ENCODE measurements at regions not wholly inside any gene's neighbourhood (a gene's known extent, or its start where the extent isn't known, plus 50 kb on each side); places are given as distances from the start of the nearest gene placed in this dataset.
"Not testable (repeated sequence)": the region's sequence is repeated elsewhere in the genome, so short reads cannot be mapped to it uniquely, and the experiment has no call there.

- H3K27ac Mint-ChIP-seq, result no peak overlapping the region
- H3K27me3 Mint-ChIP-seq, result peaks cover 12% of the 10 kb centered on the region
- peaks cover 8% of the 10 kb centered on the region for H3K9me3 Mint-ChIP-seq
- H3K36me3 Mint-ChIP-seq, result peaks cover 3% of the 10 kb centered on the region
- H3K4me3 Mint-ChIP-seq, result no peak overlapping the region
- CTCF ChIA-PET, result no interaction called here
- no peak for DNase-seq
- no peaks in the 10 kb centered on the region for H3K4me1 Mint-ChIP-seq (ENCODE audit: low read depth)
- POLR2A ChIA-PET, result no interaction called here
- intact Hi-C loops (cut with micrococcal nuclease), result no loop called here
Observed at GRCh38 chr3:70640481-70640880, 328.0 kb upstream of the MDFIC2 start.

GRCh38 chr3:70635301-70635700 is 322.9 kb upstream of the MDFIC2 start:
- POLR2A ChIA-PET, result no interaction called here
- intact Hi-C loops (cut with micrococcal nuclease), result no loop called here
- peaks cover 3% of the 10 kb centered on the region for H3K9me3 Mint-ChIP-seq
- H3K4me1 Mint-ChIP-seq (ENCODE audit: low read depth), result no peaks in the 10 kb centered on the region
- no peak overlapping the region for H3K4me3 Mint-ChIP-seq
- peaks cover 19% of the 10 kb centered on the region for H3K27me3 Mint-ChIP-seq
- H3K36me3 Mint-ChIP-seq, result no peaks in the 10 kb centered on the region
- H3K27ac Mint-ChIP-seq, result no peak overlapping the region
- DNase-seq, result no peak
- CTCF ChIA-PET, result no interaction called here

GRCh38 chr3:70631716-70632307 is 319.4 kb upstream of the MDFIC2 start:
- ChIA-PET CTCF (interaction anchor here (0.6 kb wide), 1 partner anchor 33 kb away, joined by 3 read pairs; no protein-coding TSS in a partner anchor), POLR2A (no interaction called here)
- no peaks in the 10 kb centered on the region for H3K36me3 Mint-ChIP-seq
- H3K4me3 Mint-ChIP-seq, result no peak overlapping the region
- H3K4me1 Mint-ChIP-seq (ENCODE audit: low read depth), result no peaks in the 10 kb centered on the region
- H3K9me3 Mint-ChIP-seq, result no peaks in the 10 kb centered on the region
- peaks cover 13% of the 10 kb centered on the region for H3K27me3 Mint-ChIP-seq
- intact Hi-C loops (cut with micrococcal nuclease), result no loop called here
- no peak for DNase-seq
- H3K27ac Mint-ChIP-seq, result no peak overlapping the region

GRCh38 chr3:70621451-70621850 is 309.0 kb upstream of the MDFIC2 start:
- peaks cover 12% of the 10 kb centered on the region for H3K27me3 Mint-ChIP-seq
- POLR2A ChIA-PET, result no interaction called here
- H3K4me3 Mint-ChIP-seq, result no peak overlapping the region
- no peak for DNase-seq
- H3K4me1 Mint-ChIP-seq (ENCODE audit: low read depth), result peaks cover 2% of the 10 kb centered on the region
- H3K27ac Mint-ChIP-seq, result no peak overlapping the region
- CTCF ChIA-PET, result no interaction called here
- no peaks in the 10 kb centered on the region for H3K9me3 Mint-ChIP-seq
- intact Hi-C loops (cut with micrococcal nuclease), result no loop called here
- no peaks in the 10 kb centered on the region for H3K36me3 Mint-ChIP-seq

GRCh38 chr3:70620956-70621355 is 308.5 kb upstream of the MDFIC2 start:
- Mint-ChIP-seq H3K4me3 (no peak overlapping the region), H3K4me1 (ENCODE audit: low read depth) (peaks cover 2% of the 10 kb centered on the region), H3K36me3 (no peaks in the 10 kb centered on the region), H3K9me3 (no peaks in the 10 kb centered on the region), H3K27me3 (peaks cover 12% of the 10 kb centered on the region), H3K27ac (no peak overlapping the region)
- POLR2A ChIA-PET, result no interaction called here
- intact Hi-C loops (cut with micrococcal nuclease), result no loop called here
- DNase-seq, result no peak
- CTCF ChIA-PET, result no interaction called here

- peaks cover 12% of the 10 kb centered on the region for H3K27me3 Mint-ChIP-seq
- no peak overlapping the region for H3K4me3 Mint-ChIP-seq
- H3K36me3 Mint-ChIP-seq, result no peaks in the 10 kb centered on the region
- DNase-seq, result no peak
- H3K4me1 Mint-ChIP-seq (ENCODE audit: low read depth), result peaks cover 2% of the 10 kb centered on the region
- intact Hi-C loops (cut with micrococcal nuclease), result no loop called here
- CTCF ChIA-PET, result no interaction called here
- POLR2A ChIA-PET, result no interaction called here
- no peaks in the 10 kb centered on the region for H3K9me3 Mint-ChIP-seq
- no peak overlapping the region for H3K27ac Mint-ChIP-seq
Observed at GRCh38 chr3:70620367-70620766, 307.9 kb upstream of the MDFIC2 start.

- Mint-ChIP-seq H3K27ac (no peak overlapping the region), H3K4me3 (no peak overlapping the region), H3K9me3 (no peaks in the 10 kb centered on the region), H3K27me3 (peaks cover 7% of the 10 kb centered on the region), H3K4me1 (ENCODE audit: low read depth) (peaks cover 2% of the 10 kb centered on the region), H3K36me3 (no peaks in the 10 kb centered on the region)
- ChIA-PET POLR2A (no interaction called here), CTCF (no interaction called here)
- intact Hi-C loops (cut with micrococcal nuclease), result no loop called here
- no peak for DNase-seq
Observed at GRCh38 chr3:70618151-70618550, 305.7 kb upstream of the MDFIC2 start.

GRCh38 chr3:70617349-70617748 is 304.9 kb upstream of the MDFIC2 start:
- DNase-seq; H3K9me3 Mint-ChIP-seq; H3K36me3 Mint-ChIP-seq; intact Hi-C loops (cut with micrococcal nuclease); POLR2A ChIA-PET; H3K4me1 Mint-ChIP-seq (ENCODE audit: low read depth); CTCF ChIA-PET; H3K4me3 Mint-ChIP-seq; H3K27me3 Mint-ChIP-seq; H3K27ac Mint-ChIP-seq: not testable (repeated sequence)

GRCh38 chr3:70615286-70615685 is 302.8 kb upstream of the MDFIC2 start:
- POLR2A ChIA-PET, result no interaction called here
- Mint-ChIP-seq H3K4me3 (no peak overlapping the region), H3K27me3 (peaks cover 3% of the 10 kb centered on the region), H3K9me3 (no peaks in the 10 kb centered on the region), H3K36me3 (no peaks in the 10 kb centered on the region), H3K27ac (no peak overlapping the region), H3K4me1 (ENCODE audit: low read depth) (no peaks in the 10 kb centered on the region)
- DNase-seq, result no peak
- intact Hi-C loops (cut with micrococcal nuclease), result no loop called here
- CTCF ChIA-PET, result no interaction called here

- H3K9me3 Mint-ChIP-seq, result no peaks in the 10 kb centered on the region
- no peaks in the 10 kb centered on the region for H3K36me3 Mint-ChIP-seq
- no peak overlapping the region for H3K27ac Mint-ChIP-seq
- DNase-seq, result no peak
- intact Hi-C loops (cut with micrococcal nuclease), result no loop called here
- H3K4me1 Mint-ChIP-seq (ENCODE audit: low read depth), result no peaks in the 10 kb centered on the region
- ChIA-PET POLR2A (no interaction called here), CTCF (no interaction called here)
- peaks cover 1% of the 10 kb centered on the region for H3K27me3 Mint-ChIP-seq
- H3K4me3 Mint-ChIP-seq, result no peak overlapping the region
Observed at GRCh38 chr3:70614111-70614510, 301.7 kb upstream of the MDFIC2 start.

GRCh38 chr3:70612920-70613319 is 300.5 kb upstream of the MDFIC2 start:
- intact Hi-C loops (cut with micrococcal nuclease), result no loop called here
- CTCF ChIA-PET, result no interaction called here
- Mint-ChIP-seq H3K36me3 (no peaks in the 10 kb centered on the region), H3K4me1 (ENCODE audit: low read depth) (no peaks in the 10 kb centered on the region), H3K27ac (no peak overlapping the region), H3K27me3 (peaks cover 2% of the 10 kb centered on the region), H3K4me3 (no peak overlapping the region), H3K9me3 (no peaks in the 10 kb centered on the region)
- POLR2A ChIA-PET, result no interaction called here
- DNase-seq, result no peak

- H3K27ac Mint-ChIP-seq; CTCF ChIA-PET; H3K9me3 Mint-ChIP-seq; H3K4me3 Mint-ChIP-seq; H3K27me3 Mint-ChIP-seq; H3K36me3 Mint-ChIP-seq; H3K4me1 Mint-ChIP-seq (ENCODE audit: low read depth); POLR2A ChIA-PET; DNase-seq; intact Hi-C loops (cut with micrococcal nuclease): not testable (repeated sequence)
Observed at GRCh38 chr3:70611667-70612277, 299.3 kb upstream of the MDFIC2 start.

- Mint-ChIP-seq H3K4me1 (ENCODE audit: low read depth) (peaks cover 1% of the 10 kb centered on the region), H3K36me3 (no peaks in the 10 kb centered on the region), H3K4me3 (no peak overlapping the region), H3K9me3 (no peaks in the 10 kb centered on the region), H3K27me3 (peaks cover 6% of the 10 kb centered on the region), H3K27ac (no peak overlapping the region)
- ChIA-PET CTCF (no interaction called here), POLR2A (no interaction called here)
- intact Hi-C loops (cut with micrococcal nuclease), result no loop called here
- DNase-seq, result no peak
Observed at GRCh38 chr3:70608434-70608833, 296.0 kb upstream of the MDFIC2 start.

Measured in activated CD4-positive, alpha-beta memory T cell treated with anti-CD3 and anti-CD28 coated beads for 36 hours (primary cell).